K562 (cell line): ENCODE measurements at regions not wholly inside any gene's neighbourhood (a gene's known extent, or its start where the extent isn't known, plus 50 kb on each side); places are given as distances from the start of the nearest gene placed in this dataset.

Source experiments
- ATAC-seq: fragments of 200-7000 bp; cut with Tn5 transposase; 3 replicates; pipeline ENCODE4 v1.9.1; 2020; ENCODE audit warnings: moderate library complexity
- BruUV-seq: library from RNA; stranded (reverse); fragments of 400-500 nt; replicated peaks from 2 replicates; lab custom pipeline; 2021; lab: Mats Ljungman, UMichigan
- CTCF ChIA-PET: fragments of 300-600 bp; formaldehyde crosslinking; extraction: SDS; loops from one replicate; lab custom pipeline; 2021; ENCODE audit warnings: low intra/inter-chr PET ratio; lab: Yijun Ruan, JAX
- POLR2A ChIA-PET: fragments of 300-600, 350-650 bp; sonication (Branson Sonifier 250); formaldehyde crosslinking; extraction: SDS; loops from one replicate; lab custom pipeline; 2021; ENCODE audit warnings: antibody characterized with exemption, inconsistent platforms; lab: Yijun Ruan, JAX
- DNase-seq, 4 experiments: peaks; one replicate each; pipeline versions ENCODE4 v3.0.0 to v3.0.0-alpha.2; 2011 to 2018; ENCODE audit warnings: low spot score in 3 of 4, mixed read lengths in 3 of 4; ENCODE audit errors: extremely low read depth in 1 of 4
- FAIRE-seq: peaks from 2 replicates; lab custom pipeline; 2011; peaks lifted over from hg19 to GRCh38; lab: Jason Lieb, UNC
- H2AFZ ChIP-seq: 2 replicates; pipeline ENCODE4 v1.6.0; 2011; ENCODE audit warnings: low read depth, low read length, control low read depth, inconsistent platforms
- H3K27ac ChIP-seq: fragments of 200-600 bp; 3 replicates; pipeline ENCODE4 v1.8.0; 2011; ENCODE audit warnings: low read depth, mild to moderate bottlenecking, control low read depth, inconsistent platforms, low read length, moderate library complexity, mixed read lengths; ENCODE audit errors: extremely low read depth
- H3K27me3 ChIP-seq, 2 experiments: fragments of 300-600 bp in 1 of 2; 2 replicates in 1 of 2; 3 replicates in 1 of 2; pipeline versions ENCODE4 v1.6.0 to v1.8.0; 2011; ENCODE audit warnings: inconsistent platforms in 2 of 2, low read length in 2 of 2, mild to moderate bottlenecking in 1 of 2, mixed read lengths in 1 of 2, moderate library complexity in 1 of 2; ENCODE audit not compliant: control insufficient read depth in 2 of 2, insufficient read depth in 2 of 2
- H3K36me3 ChIP-seq: fragments of 300-600 bp; 3 replicates; pipeline ENCODE4 v1.8.0; 2011; ENCODE audit warnings: mild to moderate bottlenecking, low read length, inconsistent platforms; ENCODE audit not compliant: control insufficient read depth, insufficient read depth
- H3K4me1 ChIP-seq, 2 experiments: fragments of 200-600 bp in 1 of 2; replicated peaks in 1 of 2; 2 replicates in 1 of 2; 3 replicates in 1 of 2; pipeline versions ENCODE4 v1.5.1 to v1.8.0; 2011; ENCODE audit warnings: inconsistent platforms in 2 of 2, low read length in 2 of 2, mild to moderate bottlenecking in 1 of 2, mixed read lengths in 1 of 2, moderate library complexity in 1 of 2; ENCODE audit not compliant: control insufficient read depth in 2 of 2, insufficient read depth in 2 of 2
- H3K4me2 ChIP-seq: 2 replicates; pipeline ENCODE4 v1.6.1; 2011; ENCODE audit warnings: low read length, control low read depth, inconsistent platforms, mixed read lengths; ENCODE audit not compliant: insufficient read depth
- H3K4me3 ChIP-seq: fragments of 200-600 bp; sonication (generic), shearing (Covaris generic); 2 replicates; pipeline ENCODE4 v1.5.1; 2016; ENCODE audit warnings: control low read depth, inconsistent platforms
- H3K79me2 ChIP-seq: fragments of 200-600 bp; 3 replicates; pipeline ENCODE4 v1.8.0; 2011; ENCODE audit warnings: low read length, inconsistent platforms; ENCODE audit not compliant: control insufficient read depth, insufficient read depth
- H3K9ac ChIP-seq, 2 experiments: 2 replicates each; pipeline versions ENCODE4 v1.6.0 to v1.6.1; 2011; ENCODE audit warnings: low read depth in 2 of 2, low read length in 2 of 2, control low read depth in 1 of 2, inconsistent platforms in 1 of 2, mild to moderate bottlenecking in 1 of 2, mixed read lengths in 1 of 2; ENCODE audit not compliant: insufficient read depth in 1 of 2
- H3K9me1 ChIP-seq: one replicate; pipeline ENCODE4 v1.6.0; 2011; ENCODE audit warnings: inconsistent platforms, mild to moderate bottlenecking, low read length, moderate library complexity; ENCODE audit not compliant: control insufficient read depth, insufficient read depth
- H3K9me3 ChIP-seq: replicated peaks from 2 replicates; pipeline ENCODE4 v1.5.1; 2011; ENCODE audit warnings: low read depth, low read length, inconsistent platforms; ENCODE audit not compliant: control insufficient read depth, insufficient read depth
- H4K20me1 ChIP-seq: replicated peaks from 2 replicates; pipeline ENCODE4 v1.6.1; 2011; ENCODE audit warnings: low read length, inconsistent platforms, mixed read lengths; ENCODE audit not compliant: control insufficient read depth, insufficient read depth
- CBX8 ChIP-seq: fragments of 200-600 bp; sonication (generic); IDR thresholded peaks from 2 replicates; pipeline ENCODE4 v1.6.1; 2012; ENCODE audit warnings: borderline replicate concordance, mixed run types, low read depth, mild to moderate bottlenecking, moderate library complexity, mixed read lengths, low read length, control low read depth, inconsistent platforms; ENCODE audit not compliant: poor library complexity, severe bottlenecking; ENCODE audit errors: extremely low read depth
- CEBPG ChIP-seq, 3 experiments: fragments of 200-800 bp in 1 of 3; sonication (Bioruptor generic) in 1 of 3; sonication (generic) in 1 of 3; formaldehyde crosslinking in 1 of 3; IDR thresholded peaks in 2 of 3; conservative IDR thresholded peaks in 1 of 3; 2 replicates each; pipeline versions ENCODE4 v1.6.1 to v1.8.0; 2016 to 2022; ENCODE audit warnings: missing compliant biosample characterization in 2 of 3, missing genetic modification characterization in 2 of 3, mild to moderate bottlenecking in 1 of 3, missing genetic modification reagents in 1 of 3
- ETV5 ChIP-seq: sonication (generic); formaldehyde crosslinking; IDR thresholded peaks from 2 replicates; pipeline ENCODE4 v1.4.0; 2020; ENCODE audit warnings: low read depth, mild to moderate bottlenecking, missing genetic modification reagents
- GATAD2B ChIP-seq: fragments of 450-650 bp; IDR thresholded peaks from 2 replicates; pipeline ENCODE4 v1.6.1; 2017; ENCODE audit warnings: mild to moderate bottlenecking, borderline replicate concordance
- MIER1 ChIP-seq: fragments of 450-650 bp; IDR thresholded peaks from 2 replicates; pipeline ENCODE4 v1.6.1; 2016; ENCODE audit warnings: antibody characterized with exemption, mild to moderate bottlenecking, low read depth
- PCBP2 ChIP-seq: fragments of 200-400 bp; formaldehyde crosslinking; IDR thresholded peaks from 2 replicates; pipeline ENCODE4 v1.6.1; 2018; ENCODE audit warnings: low read length, low read depth, mild to moderate bottlenecking, moderate library complexity; ENCODE audit not compliant: poor library complexity, severe bottlenecking
- REST ChIP-seq, 2 experiments: fragments of 450-650 bp; formaldehyde crosslinking in 1 of 2; IDR thresholded peaks; 2 replicates each; pipeline versions ENCODE4 v1.4.0 to v1.6.1; 2014 to 2020; ENCODE audit warnings: mild to moderate bottlenecking in 2 of 2, borderline replicate concordance in 1 of 2, low read depth in 1 of 2
- SP1 ChIP-seq: sonication (generic); formaldehyde crosslinking; IDR thresholded peaks from 2 replicates; pipeline ENCODE4 v1.8.1; 2022; ENCODE audit warnings: mild to moderate bottlenecking, missing genetic modification reagents
- ZNF175 ChIP-seq: fragments of 200-800 bp; sonication (Bioruptor generic); IDR thresholded peaks from 2 replicates; pipeline ENCODE4 v1.6.1; 2016; ENCODE audit warnings: low read depth, mild to moderate bottlenecking, missing genetic modification characterization, missing compliant biosample characterization
- ZNF23 ChIP-seq: fragments of 250-450 bp; sonication (Bioruptor Pico); IDR thresholded peaks from 2 replicates; pipeline ENCODE4 v1.4.0; 2020; ENCODE audit warnings: mild to moderate bottlenecking
- ZNF586 ChIP-seq: fragments of 450-650 bp; formaldehyde crosslinking; conservative IDR thresholded peaks from 2 replicates; pipeline ENCODE4 v1.4.0; 2020; ENCODE audit warnings: mild to moderate bottlenecking, moderate library complexity
- ZNF766 ChIP-seq: fragments of 200-800 bp; sonication (Bioruptor generic); conservative IDR thresholded peaks from 2 replicates; pipeline ENCODE4 v1.6.1; 2016; ENCODE audit warnings: missing genetic modification characterization, missing compliant biosample characterization
- WGBS: fragments of 100-300 bp; shearing (Covaris generic); methylation state at CpG from one replicate; pipeline ENCODE4 v1.1.6; 2016; ENCODE audit warnings: low coverage, mixed read lengths; ENCODE audit not compliant: insufficient coverage; ENCODE audit errors: missing lambda C conversion rate; 5-methylcytosine and 5-hydroxymethylcytosine counted together
- in situ Hi-C: fragments of 300-500 bp; cut with MboI; formaldehyde crosslinking; loops from 4 replicates; pipeline ENCODE4 v1.15.0; 2018; ENCODE audit warnings: inconsistent platforms, mixed read lengths
- intact Hi-C: fragments of 100-400 bp; cut with micrococcal nuclease; formaldehyde crosslinking; loops from 2 replicates; pipeline ENCODE4 v1.14.2; 2022

GRCh38 chr11:49377978-49378377 is 169.6 kb upstream of the FOLH1 start:
- no peak for FAIRE-seq
- WGBS, result 3% methylated on average over 7 of the region's 7 CpGs
- Histone ChIP-seq H3K27ac (no peak overlapping the region), H3K9me3 (no peaks in the 10 kb centered on the region), H3K4me2 (no peak overlapping the region), H3K4me1 (no peaks in the 10 kb centered on the region), H3K4me3 (no peak overlapping the region), H3K79me2 (no peaks in the 10 kb centered on the region), H3K27me3 (no peaks in the 10 kb centered on the region), H3K36me3 (no peaks in the 10 kb centered on the region), H3K9ac (no peak overlapping the region), H3K9me1 (no peaks in the 10 kb centered on the region), H4K20me1 (no peaks in the 10 kb centered on the region), H2AFZ (no peak overlapping the region)
- CTCF ChIA-PET, result no interaction called here
- intact Hi-C loops (no loop called here), in situ Hi-C loops (no loop called here)
- BruUV-seq, result no TSS peak
- POLR2A ChIA-PET, result no interaction called here
- ATAC-seq, result no peak
- DNase-seq, result no peak
- TF ChIP-seq REST (IDR thresholded peaks at IDR 0.05; ENCODE audit: borderline replicate concordance) (no peak), REST (CRISPR knock-in tag; IDR thresholded peaks at IDR 0.05; ENCODE audit: low read depth) (no peak), ZNF766 (CRISPR knock-in tag) (no peak), CEBPG (CRISPR knock-in tag; IDR thresholded peaks at IDR 0.05) (no peak), CEBPG (tag; conservative IDR thresholded peaks at IDR 0.05 in 1 of 2, IDR thresholded peaks at IDR 0.05 in 1 of 2) (no peak), ZNF175 (CRISPR knock-in tag) (no peak), CBX8 (no peak), ZNF586 (CRISPR knock-in tag) (no peak), ETV5 (no peak), SP1 (CRISPR knock-in tag) (no peak), PCBP2 (no peak), ZNF23 (no peak), GATAD2B (no peak), MIER1 (no peak)
